NCI-H2029 (cell line): ENCODE measurements at regions not wholly inside any gene's neighbourhood (a gene's known extent, or its start where the extent isn't known, plus 50 kb on each side); places are given as distances from the start of the nearest gene placed in this dataset.

Experiments used
- DNase-seq: peaks from one replicate; lab custom pipeline; 2025; lab: John Stamatoyannopoulos, UW

GRCh38 chr15:69951898-69952555, 145.7 kb downstream of the TLE3 start:
- no peak for DNase-seq

- DNase-seq, result no peak
Measured at GRCh38 chr15:69953051-69953450, 144.7 kb downstream of the TLE3 start.

- DNase-seq, result no peak
Measured at GRCh38 chr15:69953816-69954215, 143.9 kb downstream of the TLE3 start.

- DNase-seq, result no peak
Measured at GRCh38 chr15:69954666-69955065, 143.1 kb downstream of the TLE3 start.

GRCh38 chr15:69955240-69955894, 142.3 kb downstream of the TLE3 start:
- DNase-seq, result no peak

- no peak for DNase-seq
Measured at GRCh38 chr15:69956417-69956816, 141.3 kb downstream of the TLE3 start.

GRCh38 chr15:69957175-69957574, 140.5 kb downstream of the TLE3 start:
- DNase-seq, result no peak

GRCh38 chr15:69958496-69959084, 139.1 kb downstream of the TLE3 start:
- no peak for DNase-seq

GRCh38 chr15:69962561-69962960, 135.2 kb downstream of the TLE3 start:
- no peak for DNase-seq

GRCh38 chr15:69963385-69963784, 134.3 kb downstream of the TLE3 start:
- DNase-seq, result no peak

- DNase-seq, result no peak
Measured at GRCh38 chr15:69971771-69972170, 125.9 kb downstream of the TLE3 start.

- no peak for DNase-seq
Measured at GRCh38 chr15:69972436-69972835, 125.3 kb downstream of the TLE3 start.

- DNase-seq, result no peak
Measured at GRCh38 chr15:69973102-69973714, 124.5 kb downstream of the TLE3 start.

- DNase-seq, result no peak
Measured at GRCh38 chr15:69973880-69974279, 123.8 kb downstream of the TLE3 start.

- no peak for DNase-seq
Measured at GRCh38 chr15:69974321-69974720, 123.4 kb downstream of the TLE3 start.

GRCh38 chr15:69976366-69976994, 121.2 kb downstream of the TLE3 start:
- DNase-seq, result no peak

- DNase-seq, result no peak
Measured at GRCh38 chr15:69978603-69979002, 119.1 kb downstream of the TLE3 start.

GRCh38 chr15:69979262-69979661, 118.5 kb downstream of the TLE3 start:
- no peak for DNase-seq

GRCh38 chr15:69979783-69980182, 117.9 kb downstream of the TLE3 start:
- no peak for DNase-seq

- no peak for DNase-seq
Measured at GRCh38 chr15:69980341-69981059, 117.2 kb downstream of the TLE3 start.

GRCh38 chr15:69982037-69982436, 115.7 kb downstream of the TLE3 start:
- DNase-seq, result no peak

- DNase-seq, result no peak
Measured at GRCh38 chr15:69983696-69984265, 113.9 kb downstream of the TLE3 start.
